OCI-LY7 (cell line): ENCODE measurements at regions not wholly inside any gene's neighbourhood (a gene's known extent, or its start where the extent isn't known, plus 50 kb on each side); places are given as distances from the start of the nearest gene placed in this dataset.

Experiments used
- EZH2phosphoT487 ChIP-seq: fragments of 200-600 bp; sonication (generic); IDR thresholded peaks from 2 replicates; pipeline ENCODE4 v1.6.1; 2018; ENCODE audit warnings: low read depth, borderline replicate concordance, mild to moderate bottlenecking, mixed run types, antibody characterized with exemption, low read length, moderate library complexity, mixed read lengths
- TF ChIP-seq, protein P1 (sequence below): fragments of 200-600 bp; sonication (generic); conservative IDR thresholded peaks from 2 replicates; pipeline ENCODE4 v1.5.1; 2014; ENCODE audit warnings: mild to moderate bottlenecking, antibody characterized with exemption, low read length, moderate library complexity, mixed read lengths

DNA sequence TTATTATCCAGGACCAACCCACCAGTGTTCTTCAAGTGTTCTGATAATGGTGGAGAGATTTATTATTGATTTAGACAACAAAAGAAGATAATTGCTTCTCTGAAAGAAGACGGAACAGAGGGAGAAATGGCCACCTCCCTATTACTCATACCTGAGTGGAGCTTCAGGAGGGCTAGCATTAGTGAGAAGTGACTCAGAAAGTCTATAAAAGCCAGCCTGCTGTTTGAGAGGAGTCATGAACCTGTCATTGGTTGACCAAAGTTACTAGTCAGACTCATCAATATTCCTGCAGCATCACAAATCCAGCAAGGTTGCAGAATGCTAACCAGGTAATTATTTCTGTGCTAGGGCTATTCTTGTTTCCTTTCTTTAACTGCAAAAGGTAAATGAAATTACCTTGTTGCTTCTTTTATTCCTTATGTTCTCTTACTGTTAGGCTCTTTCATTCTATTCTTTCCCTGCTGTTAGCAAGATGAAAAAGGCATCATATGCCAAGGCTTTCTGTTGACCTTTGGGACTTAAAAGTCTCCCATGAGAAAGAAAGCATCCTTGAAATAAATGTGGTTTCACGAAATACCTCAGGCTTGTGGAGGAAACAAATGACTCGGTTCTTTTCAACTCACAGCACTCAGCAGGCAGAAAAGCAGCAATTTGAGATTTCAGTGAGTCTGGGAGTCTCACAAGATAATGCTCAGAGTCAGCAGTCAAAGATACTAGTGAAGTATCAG, 256.4 kb upstream of the PHYHIPL start:
- TF ChIP-seq, protein P1, sequence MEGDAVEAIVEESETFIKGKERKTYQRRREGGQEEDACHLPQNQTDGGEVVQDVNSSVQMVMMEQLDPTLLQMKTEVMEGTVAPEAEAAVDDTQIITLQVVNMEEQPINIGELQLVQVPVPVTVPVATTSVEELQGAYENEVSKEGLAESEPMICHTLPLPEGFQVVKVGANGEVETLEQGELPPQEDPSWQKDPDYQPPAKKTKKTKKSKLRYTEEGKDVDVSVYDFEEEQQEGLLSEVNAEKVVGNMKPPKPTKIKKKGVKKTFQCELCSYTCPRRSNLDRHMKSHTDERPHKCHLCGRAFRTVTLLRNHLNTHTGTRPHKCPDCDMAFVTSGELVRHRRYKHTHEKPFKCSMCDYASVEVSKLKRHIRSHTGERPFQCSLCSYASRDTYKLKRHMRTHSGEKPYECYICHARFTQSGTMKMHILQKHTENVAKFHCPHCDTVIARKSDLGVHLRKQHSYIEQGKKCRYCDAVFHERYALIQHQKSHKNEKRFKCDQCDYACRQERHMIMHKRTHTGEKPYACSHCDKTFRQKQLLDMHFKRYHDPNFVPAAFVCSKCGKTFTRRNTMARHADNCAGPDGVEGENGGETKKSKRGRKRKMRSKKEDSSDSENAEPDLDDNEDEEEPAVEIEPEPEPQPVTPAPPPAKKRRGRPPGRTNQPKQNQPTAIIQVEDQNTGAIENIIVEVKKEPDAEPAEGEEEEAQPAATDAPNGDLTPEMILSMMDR = no peak
- TF ChIP-seq EZH2phosphoT487 = no peak
